ENCODE measurements at regions not wholly inside any gene's neighbourhood (a gene's known extent, or its start where the extent isn't known, plus 50 kb on each side); places are given as distances from the start of the nearest gene placed in this dataset.

- in situ Hi-C loops (cut with HindIII; ENCODE audit: low pct_unique_long_range_greater_than_20kb, low sequenced_read_pairs), result no loop called here
- Histone ChIP-seq H3K36me3 (ENCODE audit: control insufficient read depth, insufficient read depth, low read length) (no peaks in the 10 kb centered on the region), H3K9me3 (ENCODE audit: control insufficient read depth, insufficient read depth, low read depth, low read length) (no peaks in the 10 kb centered on the region), H3K4me3 (ENCODE audit: low read depth in 2 of 2, low read length in 2 of 2) (no peak overlapping the region), H3K27me3 (ENCODE audit: control insufficient read depth, insufficient read depth, low read length) (no peaks in the 10 kb centered on the region), H3K4me1 (ENCODE audit: control insufficient read depth, insufficient read depth, low read length) (no peaks in the 10 kb centered on the region), H3K27ac (ENCODE audit: low read length) (no peak overlapping the region)
- TF ChIP-seq POLR2AphosphoS5 (IDR thresholded peaks at IDR 0.05; ENCODE audit: low read depth, low read length), result no peak
- no peak for TF ChIP-seq SIN3A (IDR thresholded peaks at IDR 0.05; ENCODE audit: borderline replicate concordance, insufficient read depth, low read depth, low read length)
- TF ChIP-seq REST (IDR thresholded peaks at IDR 0.05; ENCODE audit: insufficient read depth in 1 of 2, low read depth in 2 of 2, low read length in 1 of 2), result no peak
- no peak for TF ChIP-seq TCF7L2 (IDR thresholded peaks at IDR 0.05; ENCODE audit: low read depth, low read length)
- no peak for TF ChIP-seq CTCF (IDR thresholded peaks at IDR 0.05)
- CTCF ChIA-PET, result no interaction called here
- no TSS peak for BruUV-seq (replicated peaks)
- ATAC-seq (no peak), DNase-seq (ENCODE audit: low read depth, low spot score) (no peak)
- intact Hi-C loops (cut with micrococcal nuclease; ENCODE audit: unreplicated experiment), result no loop called here
- POLR2A ChIA-PET, result no interaction called here
Measured at GRCh38 chr20:11137688-11138087, 463.9 kb upstream of the JAG1 start.

- no peak for TF ChIP-seq POLR2AphosphoS5 (IDR thresholded peaks at IDR 0.05; ENCODE audit: low read depth, low read length)
- Histone ChIP-seq H3K4me3 (ENCODE audit: low read depth in 2 of 2, low read length in 2 of 2) (no peak overlapping the region), H3K27ac (ENCODE audit: low read length) (no peak overlapping the region), H3K4me1 (ENCODE audit: control insufficient read depth, insufficient read depth, low read length) (no peaks in the 10 kb centered on the region), H3K27me3 (ENCODE audit: control insufficient read depth, insufficient read depth, low read length) (no peaks in the 10 kb centered on the region), H3K36me3 (ENCODE audit: control insufficient read depth, insufficient read depth, low read length) (no peaks in the 10 kb centered on the region), H3K9me3 (ENCODE audit: control insufficient read depth, insufficient read depth, low read depth, low read length) (no peaks in the 10 kb centered on the region)
- no TSS peak for BruUV-seq (replicated peaks)
- intact Hi-C loops (cut with micrococcal nuclease; ENCODE audit: unreplicated experiment), result no loop called here
- ATAC-seq, result no peak
- ChIA-PET CTCF (no interaction called here), POLR2A (no interaction called here)
- DNase-seq (ENCODE audit: low read depth, low spot score), result no peak
- in situ Hi-C loops (cut with HindIII; ENCODE audit: low pct_unique_long_range_greater_than_20kb, low sequenced_read_pairs), result no loop called here
Measured at GRCh38 chr20:11140359-11140758, 466.6 kb upstream of the JAG1 start.

- BruUV-seq (replicated peaks), result no TSS peak
- in situ Hi-C loops (cut with HindIII; ENCODE audit: low pct_unique_long_range_greater_than_20kb, low sequenced_read_pairs), result no loop called here
- Histone ChIP-seq H3K27me3 (ENCODE audit: control insufficient read depth, insufficient read depth, low read length) (no peaks in the 10 kb centered on the region), H3K4me3 (ENCODE audit: low read depth in 2 of 2, low read length in 2 of 2) (no peak overlapping the region), H3K4me1 (ENCODE audit: control insufficient read depth, insufficient read depth, low read length) (no peaks in the 10 kb centered on the region), H3K36me3 (ENCODE audit: control insufficient read depth, insufficient read depth, low read length) (no peaks in the 10 kb centered on the region), H3K9me3 (ENCODE audit: control insufficient read depth, insufficient read depth, low read depth, low read length) (no peaks in the 10 kb centered on the region), H3K27ac (ENCODE audit: low read length) (no peak overlapping the region)
- DNase-seq (ENCODE audit: low read depth, low spot score), result no peak
- ChIA-PET POLR2A (no interaction called here), CTCF (no interaction called here)
- ATAC-seq, result no peak
- TF ChIP-seq CTCF (IDR thresholded peaks at IDR 0.05) (no peak), POLR2AphosphoS5 (IDR thresholded peaks at IDR 0.05; ENCODE audit: low read depth, low read length) (no peak), REST (IDR thresholded peaks at IDR 0.05; ENCODE audit: insufficient read depth in 1 of 2, low read depth in 2 of 2, low read length in 1 of 2) (no peak), SIN3A (IDR thresholded peaks at IDR 0.05; ENCODE audit: borderline replicate concordance, insufficient read depth, low read depth, low read length) (no peak), TCF7L2 (IDR thresholded peaks at IDR 0.05; ENCODE audit: low read depth, low read length) (no peak)
- intact Hi-C loops (cut with micrococcal nuclease; ENCODE audit: unreplicated experiment), result no loop called here
Measured at GRCh38 chr20:11143481-11143880, 469.7 kb upstream of the JAG1 start.

All from Panc1 (cell line).